Prostate gland (tissue), 2 donors: ENCODE measurements at regions not wholly inside any gene's neighbourhood (a gene's known extent, or its start where the extent isn't known, plus 50 kb on each side); places are given as distances from the start of the nearest gene placed in this dataset.
"Not testable (repeated sequence)": the region's sequence is repeated elsewhere in the genome, so short reads cannot be mapped to it uniquely, and the experiment has no call there.

Source experiments
- DNase-seq: peaks from one replicate; pipeline ENCODE4 v3.0.0-alpha.2; 2019; ENCODE audit warnings: low spot score
- H3K27ac ChIP-seq, 2 donors: fragments of 200-600 bp; sonication (generic); 2 replicates each; pipeline ENCODE4 v1.5.1; 2017 to 2019
- H3K27me3 ChIP-seq: fragments of 200-600 bp; sonication (generic); replicated peaks from 2 replicates; pipeline ENCODE4 v1.5.1; 2019; ENCODE audit not compliant: insufficient read depth
- H3K36me3 ChIP-seq, 2 donors: fragments of 200-600 bp; sonication (generic); 1 replicate in 1 of 2; 2 replicates in 1 of 2; pipeline versions ENCODE4 v1.5.1 to v1.8.1; 2017 to 2019
- H3K4me1 ChIP-seq: fragments of 200-600 bp; sonication (generic); replicated peaks from 2 replicates; pipeline ENCODE4 v1.5.1; 2019
- H3K4me3 ChIP-seq, 2 donors: fragments of 200-600 bp; sonication (generic); 2 replicates each; pipeline ENCODE4 v1.5.1; 2017 to 2019
- H3K9me3 ChIP-seq: fragments of 200-600 bp; sonication (generic); 2 replicates; pipeline ENCODE4 v1.5.1; 2017
- POLR2A ChIP-seq: fragments of 450-650 bp; IDR thresholded peaks from one replicate; pipeline ENCODE4 v1.6.1; 2016; ENCODE audit warnings: antibody characterized with exemption, mild to moderate bottlenecking
- POLR2AphosphoS5 ChIP-seq: sonication (generic); formaldehyde crosslinking; IDR thresholded peaks from one replicate; pipeline ENCODE4 v1.6.1; 2017; ENCODE audit warnings: antibody characterized with exemption
- WGBS: methylation state at CpG from one replicate; pipeline ENCODE4 v1.1.5; 2018; 5-methylcytosine and 5-hydroxymethylcytosine counted together
- intact Hi-C: fragments of 100-400 bp; cut with DNase I; formaldehyde crosslinking; loops from one replicate; pipeline ENCODE4 v1.14.2; 2022
- TF ChIP-seq, protein P1 (sequence below), 4 experiments: fragments of 200-600 bp in 2 of 4; fragments of 450-650 bp in 2 of 4; sonication (generic) in 2 of 4; IDR thresholded peaks; 1 replicate in 3 of 4; 2 replicates in 1 of 4; pipeline ENCODE4 v1.5.1; 2016 to 2019; ENCODE audit warnings: antibody characterized with exemption in 4 of 4, mild to moderate bottlenecking in 2 of 4, moderate library complexity in 2 of 4

DNA sequence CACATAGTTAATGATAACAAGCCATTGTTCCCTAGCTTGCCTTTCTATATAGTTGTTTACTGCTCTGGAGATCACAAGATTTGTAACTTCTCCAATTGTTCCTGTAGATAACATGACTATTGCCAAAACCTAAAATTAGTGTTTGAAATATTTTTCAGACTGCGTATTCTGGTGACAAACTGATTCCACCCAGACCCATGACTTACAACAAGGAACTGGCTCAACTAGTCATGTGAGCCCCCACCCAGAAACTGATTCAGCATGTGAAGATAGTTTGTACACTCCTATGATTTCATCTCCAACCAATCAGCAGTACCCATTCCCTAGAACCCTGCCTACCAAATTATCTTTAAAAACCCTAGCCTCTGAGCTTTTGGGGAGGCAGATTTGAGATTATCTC, 131.4 kb upstream of the BCL9 start:
- Histone ChIP-seq H3K27me3 (no peaks in the 10 kb centered on the region), H3K9me3 (no peaks in the 10 kb centered on the region), H3K27ac (no peak overlapping the region), H3K36me3 (no peaks in the 10 kb centered on the region), H3K4me3 (no peak overlapping the region), H3K4me1 (no peaks in the 10 kb centered on the region)
- WGBS: 96% methylated on average over 1 of the region's 1 CpG
- TF ChIP-seq POLR2AphosphoS5: no peak
- TF ChIP-seq, protein P1, sequence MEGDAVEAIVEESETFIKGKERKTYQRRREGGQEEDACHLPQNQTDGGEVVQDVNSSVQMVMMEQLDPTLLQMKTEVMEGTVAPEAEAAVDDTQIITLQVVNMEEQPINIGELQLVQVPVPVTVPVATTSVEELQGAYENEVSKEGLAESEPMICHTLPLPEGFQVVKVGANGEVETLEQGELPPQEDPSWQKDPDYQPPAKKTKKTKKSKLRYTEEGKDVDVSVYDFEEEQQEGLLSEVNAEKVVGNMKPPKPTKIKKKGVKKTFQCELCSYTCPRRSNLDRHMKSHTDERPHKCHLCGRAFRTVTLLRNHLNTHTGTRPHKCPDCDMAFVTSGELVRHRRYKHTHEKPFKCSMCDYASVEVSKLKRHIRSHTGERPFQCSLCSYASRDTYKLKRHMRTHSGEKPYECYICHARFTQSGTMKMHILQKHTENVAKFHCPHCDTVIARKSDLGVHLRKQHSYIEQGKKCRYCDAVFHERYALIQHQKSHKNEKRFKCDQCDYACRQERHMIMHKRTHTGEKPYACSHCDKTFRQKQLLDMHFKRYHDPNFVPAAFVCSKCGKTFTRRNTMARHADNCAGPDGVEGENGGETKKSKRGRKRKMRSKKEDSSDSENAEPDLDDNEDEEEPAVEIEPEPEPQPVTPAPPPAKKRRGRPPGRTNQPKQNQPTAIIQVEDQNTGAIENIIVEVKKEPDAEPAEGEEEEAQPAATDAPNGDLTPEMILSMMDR (IDR thresholded peaks at IDR 0.05): no peak
- TF ChIP-seq POLR2A: no peak
- DNase-seq: no peak
- intact Hi-C loops: no loop called here

- H3K4me3 ChIP-seq: no peak overlapping the region
- 83% methylated on average over 4 of the region's 4 CpGs for WGBS
- intact Hi-C loops: no loop called here
- no peak overlapping the region for H3K27ac ChIP-seq
- H3K27me3 ChIP-seq: no peaks in the 10 kb centered on the region
- no peak for DNase-seq
- no peaks in the 10 kb centered on the region for H3K4me1 ChIP-seq
- no peaks in the 10 kb centered on the region for H3K36me3 ChIP-seq
- TF ChIP-seq POLR2A: no peak
- TF ChIP-seq, protein P1 (IDR thresholded peaks at IDR 0.05): no peak
- no peaks in the 10 kb centered on the region for H3K9me3 ChIP-seq
Measured at GRCh38 chr1:147413110-147413605, 128.1 kb upstream of the BCL9 start.

GRCh38 chr1:147414505-147415163, 126.7 kb upstream of the BCL9 start:
- H3K4me1 ChIP-seq: no peaks in the 10 kb centered on the region
- no peak for DNase-seq
- H3K36me3 ChIP-seq: no peaks in the 10 kb centered on the region
- TF ChIP-seq POLR2A: no peak
- TF ChIP-seq, protein P1 (IDR thresholded peaks at IDR 0.05): no peak
- 66% methylated on average over 3 of the region's 3 CpGs for WGBS
- H3K9me3 ChIP-seq: no peaks in the 10 kb centered on the region
- no peak overlapping the region for H3K27ac ChIP-seq
- no peaks in the 10 kb centered on the region for H3K27me3 ChIP-seq
- no peak overlapping the region for H3K4me3 ChIP-seq
- intact Hi-C loops: no loop called here

- no peak for DNase-seq
- H3K36me3 ChIP-seq: no peaks in the 10 kb centered on the region
- H3K9me3 ChIP-seq: no peaks in the 10 kb centered on the region
- H3K4me3 ChIP-seq: no peak overlapping the region
- 34% methylated on average over 5 of the region's 5 CpGs for WGBS
- TF ChIP-seq, protein P1 (IDR thresholded peaks at IDR 0.05): no peak
- TF ChIP-seq POLR2AphosphoS5 (no peak), POLR2A (no peak)
- intact Hi-C loops: no loop called here
- no peaks in the 10 kb centered on the region for H3K4me1 ChIP-seq
- no peaks in the 10 kb centered on the region for H3K27me3 ChIP-seq
- no peak overlapping the region for H3K27ac ChIP-seq
Measured at GRCh38 chr1:147417024-147417423, 124.3 kb upstream of the BCL9 start.

DNA sequence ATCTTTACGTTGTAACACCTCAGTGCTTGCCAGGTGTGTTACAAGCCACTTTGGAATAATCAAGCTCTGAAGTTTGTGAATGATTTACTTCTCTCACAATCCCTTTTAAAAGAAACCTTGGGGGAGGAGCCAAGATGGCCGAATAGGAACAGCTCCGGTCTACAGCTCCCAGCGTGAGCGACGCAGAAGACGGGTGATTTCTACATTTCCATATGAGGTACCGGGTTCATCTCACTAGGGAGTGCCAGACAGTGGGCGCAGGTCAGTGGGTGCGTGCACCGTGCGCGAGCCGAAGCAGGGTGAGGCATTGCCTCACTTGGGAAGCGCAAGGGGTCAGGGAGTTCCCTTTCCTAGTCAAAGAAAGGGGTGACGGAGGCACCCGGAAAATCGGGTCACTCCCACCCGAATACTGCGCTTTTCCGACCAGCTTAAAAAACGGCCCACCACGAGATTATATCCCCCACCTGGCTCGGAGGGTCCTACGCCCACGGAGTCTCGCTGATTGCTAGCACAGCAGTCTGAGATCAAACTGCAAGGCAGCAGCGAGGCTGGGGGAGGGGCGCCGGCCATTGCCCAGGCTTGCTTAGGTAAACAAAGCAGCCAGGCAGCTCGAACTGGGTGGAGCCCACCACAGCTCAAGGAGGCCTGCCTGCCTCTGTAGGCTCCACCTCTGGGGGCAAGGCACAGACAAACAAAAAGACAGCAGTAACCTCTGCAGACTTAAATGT, 118.0 kb upstream of the BCL9 start:
- WGBS: 70% methylated on average over 31 of the region's 31 CpGs
- H3K4me1 ChIP-seq, H3K27ac ChIP-seq, H3K36me3 ChIP-seq, H3K4me3 ChIP-seq, H3K9me3 ChIP-seq, intact Hi-C loops, H3K27me3 ChIP-seq, DNase-seq: not testable (repeated sequence)
